Colonic mucosa (tissue), 4 donors: ENCODE measurements at regions not wholly inside any gene's neighbourhood (a gene's known extent, or its start where the extent isn't known, plus 50 kb on each side); places are given as distances from the start of the nearest gene placed in this dataset.

Source experiments
- DNase-seq: peaks from one replicate; pipeline ENCODE4 v3.0.0-alpha.2; 2020
- H3K27ac ChIP-seq: fragments of 200-600 bp; one replicate; pipeline ENCODE4 v1.8.0; 2021
- H3K27me3 ChIP-seq: fragments of 200-600 bp; one replicate; pipeline ENCODE4 v1.8.0; 2021
- H3K36me3 ChIP-seq: fragments of 200-600 bp; one replicate; pipeline ENCODE4 v1.8.0; 2021
- H3K4me1 ChIP-seq: fragments of 200-600 bp; one replicate; pipeline ENCODE4 v1.8.0; 2021; ENCODE audit warnings: mild to moderate bottlenecking
- H3K4me3 ChIP-seq: fragments of 200-600 bp; one replicate; pipeline ENCODE4 v1.8.0; 2021
- H3K9ac ChIP-seq, 2 donors: one replicate each; pipeline ENCODE4 v1.7.0; 2013; ENCODE audit warnings: control low read depth in 2 of 2, low read depth in 2 of 2, low read length in 2 of 2
- H3K9me3 ChIP-seq: fragments of 200-600 bp; one replicate; pipeline ENCODE4 v1.8.0; 2021
- CTCF ChIP-seq: fragments of 200-600 bp; IDR thresholded peaks from one replicate; pipeline ENCODE4 v1.8.0; 2022; ENCODE audit warnings: antibody characterized with exemption, mild to moderate bottlenecking
- intact Hi-C: fragments of 100-400 bp; cut with DNase I; formaldehyde crosslinking; loops from one replicate; pipeline ENCODE4 v1.14.1; 2022
- donor health status: healthy.
- donor health status: DM: no; HTN: no; CAD: no.
- donor health status: DM: no; HTN: no; CAD: no.

DNA sequence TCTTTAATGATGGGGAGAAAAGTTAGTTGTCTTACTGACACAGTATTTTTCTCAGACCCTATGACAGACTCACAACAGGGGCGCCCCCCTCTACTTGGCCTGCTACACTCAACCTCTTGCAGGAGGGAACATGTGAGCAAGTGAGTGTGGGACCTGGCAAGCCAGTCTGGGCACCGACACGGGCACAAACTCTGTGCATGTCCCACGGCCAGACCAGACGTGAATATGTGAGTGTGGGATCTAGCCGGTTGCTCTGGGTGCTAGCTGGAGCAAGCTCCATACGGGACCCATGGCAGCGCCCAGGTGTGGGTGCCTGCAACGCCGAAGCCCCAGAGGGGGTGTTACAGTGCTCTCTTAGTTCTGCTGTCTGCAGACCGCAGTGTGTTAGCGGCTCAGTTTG is 1437.3 kb upstream of the MIR17HG start:
- Histone ChIP-seq H3K4me1 (no peaks in the 10 kb centered on the region), H3K9me3 (no peaks in the 10 kb centered on the region), H3K27me3 (no peaks in the 10 kb centered on the region), H3K4me3 (no peak overlapping the region), H3K27ac (no peak overlapping the region), H3K9ac (no peak overlapping the region), H3K36me3 (no peaks in the 10 kb centered on the region)
- intact Hi-C loops = no loop called here
- TF ChIP-seq CTCF = no peak
- DNase-seq = no peak

- Histone ChIP-seq H3K4me1 (no peaks in the 10 kb centered on the region), H3K27ac (no peak overlapping the region), H3K4me3 (no peak overlapping the region), H3K27me3 (no peaks in the 10 kb centered on the region), H3K9me3 (no peaks in the 10 kb centered on the region), H3K36me3 (no peaks in the 10 kb centered on the region), H3K9ac (no peak overlapping the region)
- intact Hi-C loops = no loop called here
- no peak for TF ChIP-seq CTCF
- no peak for DNase-seq
Observed at GRCh38 chr13:89916551-89916950, 1430.9 kb upstream of the MIR17HG start.

- Histone ChIP-seq H3K9me3 (no peaks in the 10 kb centered on the region), H3K4me3 (no peak overlapping the region), H3K36me3 (no peaks in the 10 kb centered on the region), H3K27me3 (no peaks in the 10 kb centered on the region), H3K9ac (no peak overlapping the region), H3K27ac (no peak overlapping the region), H3K4me1 (no peaks in the 10 kb centered on the region)
- DNase-seq = no peak
- TF ChIP-seq CTCF = no peak
- intact Hi-C loops = no loop called here
Observed at GRCh38 chr13:89920461-89920860, 1427.0 kb upstream of the MIR17HG start.

GRCh38 chr13:89923052-89923451 is 1424.4 kb upstream of the MIR17HG start:
- H3K4me1 ChIP-seq = no peaks in the 10 kb centered on the region
- H3K27me3 ChIP-seq = no peaks in the 10 kb centered on the region
- H3K4me3 ChIP-seq = no peak overlapping the region
- no peak for DNase-seq
- H3K27ac ChIP-seq = no peak overlapping the region
- no peaks in the 10 kb centered on the region for H3K9me3 ChIP-seq
- H3K36me3 ChIP-seq = no peaks in the 10 kb centered on the region
- H3K9ac ChIP-seq = no peak overlapping the region
- intact Hi-C loops = no loop called here
- no peak for TF ChIP-seq CTCF

DNA sequence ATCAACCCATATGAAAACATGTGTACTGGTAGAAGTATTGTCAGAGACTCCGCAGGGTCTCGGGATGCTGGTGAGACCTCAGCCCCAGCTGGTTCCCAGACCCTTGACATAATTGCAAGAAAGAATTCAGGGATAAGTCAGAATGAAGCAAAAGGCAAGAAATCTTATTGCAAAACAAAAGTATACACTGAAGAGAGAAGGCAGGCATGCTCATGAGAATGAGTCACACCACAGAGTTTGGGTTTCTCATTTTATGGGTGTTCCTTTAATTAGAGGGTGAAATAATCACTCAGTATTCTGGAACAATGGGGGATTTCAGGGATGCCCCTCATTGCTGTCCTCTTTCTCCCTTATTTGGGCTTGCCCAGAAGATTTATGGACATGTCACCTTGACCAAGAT is 1423.8 kb upstream of the MIR17HG start:
- Histone ChIP-seq H3K36me3 (no peaks in the 10 kb centered on the region), H3K9me3 (no peaks in the 10 kb centered on the region), H3K4me1 (no peaks in the 10 kb centered on the region), H3K9ac (no peak overlapping the region), H3K27me3 (no peaks in the 10 kb centered on the region), H3K4me3 (no peak overlapping the region), H3K27ac (no peak overlapping the region)
- no peak for DNase-seq
- TF ChIP-seq CTCF = no peak
- intact Hi-C loops = no loop called here

DNA sequence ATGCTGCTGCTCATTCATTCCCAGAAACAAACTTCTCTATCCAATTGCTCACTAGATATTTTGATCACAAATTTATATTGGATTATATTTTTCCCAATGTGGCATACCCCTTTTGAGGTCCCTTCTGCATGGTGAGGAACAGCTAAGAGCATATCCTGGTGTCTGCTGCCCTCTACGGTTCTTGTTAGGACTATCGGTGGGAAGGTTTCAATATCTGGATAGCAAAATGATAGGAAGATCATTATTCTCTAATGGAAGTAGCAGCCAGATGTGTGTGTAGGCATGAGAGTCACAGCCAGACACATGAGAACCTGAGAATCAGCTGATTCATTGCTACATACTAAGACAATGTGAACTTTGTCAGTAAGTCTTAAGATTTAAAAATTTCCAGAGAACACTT is 1422.4 kb upstream of the MIR17HG start:
- no peak for TF ChIP-seq CTCF
- intact Hi-C loops = no loop called here
- Histone ChIP-seq H3K9me3 (no peaks in the 10 kb centered on the region), H3K4me3 (no peak overlapping the region), H3K4me1 (no peaks in the 10 kb centered on the region), H3K36me3 (no peaks in the 10 kb centered on the region), H3K9ac (no peak overlapping the region), H3K27ac (no peak overlapping the region), H3K27me3 (no peaks in the 10 kb centered on the region)
- DNase-seq = no peak
